Adipocyte (in vitro differentiated cells): ENCODE measurements at regions not wholly inside any gene's neighbourhood (a gene's known extent, or its start where the extent isn't known, plus 50 kb on each side); places are given as distances from the start of the nearest gene placed in this dataset.

Experiments used
- DNase-seq: peaks from one replicate; pipeline ENCODE4 v3.0.0-alpha.2; 2015; ENCODE audit warnings: low read depth
- H3K27me3 ChIP-seq: replicated peaks from 2 replicates; pipeline ENCODE4 v1.7.0; 2013; ENCODE audit warnings: mild to moderate bottlenecking, low read length, moderate library complexity; ENCODE audit not compliant: control insufficient read depth, insufficient read depth
- H3K36me3 ChIP-seq: 2 replicates; pipeline ENCODE4 v1.7.0; 2013; ENCODE audit warnings: low read length, mild to moderate bottlenecking, moderate library complexity; ENCODE audit not compliant: control insufficient read depth, insufficient read depth, severe bottlenecking
- H3K4me1 ChIP-seq: 2 replicates; pipeline ENCODE4 v1.7.0; 2013; ENCODE audit warnings: mild to moderate bottlenecking, low read length, moderate library complexity; ENCODE audit not compliant: control insufficient read depth, insufficient read depth
- H3K4me3 ChIP-seq: 2 replicates; pipeline ENCODE4 v1.7.0; 2013; ENCODE audit warnings: mild to moderate bottlenecking, low read length, moderate library complexity
- H3K9ac ChIP-seq: 2 replicates; pipeline ENCODE4 v1.7.0; 2013; ENCODE audit warnings: mild to moderate bottlenecking, low read length, moderate library complexity
- H3K9me3 ChIP-seq: 2 replicates; pipeline ENCODE4 v1.7.0; 2013; ENCODE audit warnings: mild to moderate bottlenecking, low read length, moderate library complexity; ENCODE audit not compliant: control insufficient read depth

DNA sequence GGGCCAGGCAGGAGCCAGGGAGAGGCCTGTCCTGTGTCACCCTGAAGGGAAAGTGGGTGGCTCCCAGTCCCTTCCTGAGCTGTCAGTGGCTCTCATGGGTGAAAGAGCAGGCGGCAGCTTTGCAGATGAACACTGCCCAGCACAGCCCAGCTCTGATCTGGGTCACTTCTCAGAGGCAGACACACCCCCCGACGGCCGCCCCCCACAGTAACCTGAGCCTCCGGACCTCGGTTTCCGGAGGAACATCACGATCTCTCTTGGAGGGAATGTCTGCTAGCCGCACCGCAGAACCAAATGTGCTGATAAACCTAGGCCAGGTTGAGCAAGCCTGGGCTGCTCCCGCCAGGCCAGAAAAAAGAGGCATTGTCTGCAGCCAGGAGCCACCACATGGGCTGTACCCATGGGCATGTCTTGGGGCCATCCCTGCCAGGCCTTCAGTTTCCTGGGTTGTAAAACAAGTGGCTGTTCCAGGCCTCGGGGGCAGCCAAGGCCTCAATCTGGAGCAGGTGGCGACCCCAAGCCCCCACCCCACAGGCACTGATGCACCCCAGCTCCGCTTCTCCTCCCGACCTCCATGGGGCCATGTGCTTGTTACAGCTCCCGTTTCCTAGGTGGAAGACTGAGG lies 57.6 kb downstream of the NCOR2 start:
- H3K9me3 ChIP-seq: no peaks in the 10 kb centered on the region
- peak; percentile 76 for DNase-seq
- H3K9ac ChIP-seq: peak overlapping the region; percentile 28
- no peaks in the 10 kb centered on the region for H3K36me3 ChIP-seq
- H3K4me3 ChIP-seq: no peak overlapping the region
- H3K4me1 ChIP-seq: peaks cover 53% of the 10 kb centered on the region
- H3K27me3 ChIP-seq: no peaks in the 10 kb centered on the region

DNA sequence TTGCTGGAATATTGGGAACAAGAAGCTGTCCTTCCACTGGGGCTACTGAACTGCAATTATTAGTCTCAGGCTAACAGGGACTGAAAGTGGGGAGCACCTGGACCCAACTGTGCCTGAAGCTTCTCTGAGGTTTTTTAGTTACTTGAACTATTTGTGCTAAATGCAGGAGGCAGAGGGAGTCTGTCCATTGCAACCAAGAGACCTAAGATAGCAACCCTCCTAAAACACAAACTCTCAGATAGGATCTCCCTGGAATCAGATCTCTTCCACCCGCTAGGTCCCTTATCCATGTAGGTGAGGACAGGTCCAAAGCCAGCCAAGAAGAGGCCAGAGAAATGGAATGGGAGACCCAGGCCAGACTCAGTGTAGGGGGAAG lies 58.1 kb downstream of the NCOR2 start:
- DNase-seq: no peak
- peaks cover 53% of the 10 kb centered on the region for H3K4me1 ChIP-seq
- no peak overlapping the region for H3K4me3 ChIP-seq
- H3K27me3 ChIP-seq: no peaks in the 10 kb centered on the region
- peak overlapping the region; percentile 28 for H3K9ac ChIP-seq
- H3K9me3 ChIP-seq: no peaks in the 10 kb centered on the region
- H3K36me3 ChIP-seq: no peaks in the 10 kb centered on the region

DNA sequence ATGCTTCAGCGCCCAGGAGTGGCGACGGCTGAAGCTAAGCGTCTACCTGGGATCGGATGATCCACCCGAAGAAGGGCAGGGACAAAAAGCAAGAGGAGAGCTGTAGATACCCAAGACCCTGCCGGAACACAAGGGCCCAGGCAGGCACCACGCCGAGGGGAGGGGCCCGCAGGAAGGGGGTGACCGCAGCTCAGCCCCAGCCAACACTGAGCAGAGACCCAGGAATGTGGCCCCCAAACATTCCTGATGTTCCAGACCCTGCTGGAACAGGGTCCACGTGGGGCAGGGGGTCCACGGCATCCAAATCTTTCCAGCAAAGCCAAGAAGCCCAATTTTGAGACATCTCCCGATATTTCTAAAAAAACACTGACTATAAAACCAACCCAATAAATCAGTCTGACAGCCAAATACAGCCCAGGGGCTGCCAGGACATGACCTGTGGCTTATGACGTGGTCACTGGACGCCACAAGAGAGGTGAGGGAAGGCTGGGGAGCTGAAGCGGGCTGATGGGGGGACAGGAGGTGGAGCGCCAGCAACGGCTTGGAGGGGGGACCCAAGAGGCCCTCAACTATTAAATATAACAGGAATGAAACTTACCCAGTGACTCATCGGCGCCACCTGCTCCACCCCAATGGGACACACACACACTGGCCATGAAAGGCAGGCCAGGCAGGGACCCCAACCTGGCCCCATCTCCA lies 58.9 kb downstream of the NCOR2 start:
- no peak for DNase-seq
- Histone ChIP-seq H3K9ac (peak overlapping the region; percentile 25), H3K36me3 (no peaks in the 10 kb centered on the region), H3K4me3 (no peak overlapping the region), H3K27me3 (no peaks in the 10 kb centered on the region), H3K9me3 (no peaks in the 10 kb centered on the region), H3K4me1 (peaks cover 52% of the 10 kb centered on the region)

DNA sequence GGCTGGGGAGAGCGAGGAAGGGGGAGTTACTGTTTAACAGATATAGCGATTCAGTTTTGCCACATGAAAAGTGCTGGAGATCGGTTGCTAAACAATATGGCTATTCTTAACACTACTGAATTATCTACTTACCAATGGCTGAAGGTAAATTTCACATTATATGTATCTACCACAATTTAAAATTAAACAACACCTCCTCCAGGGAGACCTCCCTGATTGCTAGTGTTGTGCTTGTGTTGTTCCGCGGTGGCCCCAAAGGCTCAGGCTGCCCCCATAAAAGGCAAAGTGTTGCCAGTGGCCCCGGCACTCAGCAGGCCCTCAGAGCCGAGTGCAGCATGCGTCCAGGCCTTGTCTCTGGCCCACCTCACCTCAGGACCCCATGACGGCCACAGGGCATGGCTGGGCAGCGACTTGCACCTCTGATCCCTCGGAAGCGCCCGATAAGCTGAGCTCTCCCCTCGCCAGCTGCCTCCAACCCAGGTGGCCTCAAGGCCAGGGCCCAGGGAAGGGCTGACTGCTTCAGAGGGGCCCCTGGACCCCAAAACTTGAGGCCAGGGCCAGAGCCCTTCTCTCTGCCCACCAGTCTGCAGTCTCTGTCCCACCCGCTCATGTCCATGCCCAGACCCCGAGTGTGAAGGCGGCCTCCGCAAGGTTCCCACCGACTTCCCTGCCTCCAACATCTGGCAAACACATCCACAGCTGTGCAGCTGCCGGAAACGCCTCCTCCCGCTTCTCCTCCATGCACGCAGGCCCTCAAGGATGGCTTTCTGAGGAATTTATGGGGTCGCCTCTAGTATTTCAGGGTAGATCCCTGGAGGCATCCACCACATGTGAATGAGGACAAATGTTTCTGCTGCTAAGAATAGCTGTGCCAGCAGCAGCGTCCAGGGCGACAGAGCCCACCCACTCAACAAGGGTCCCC lies 60.0 kb downstream of the NCOR2 start:
- H3K4me1 ChIP-seq: peaks cover 41% of the 10 kb centered on the region
- H3K36me3 ChIP-seq: no peaks in the 10 kb centered on the region
- no peaks in the 10 kb centered on the region for H3K9me3 ChIP-seq
- DNase-seq: peak; percentile 68
- peak overlapping the region; percentile 25 for H3K9ac ChIP-seq
- H3K27me3 ChIP-seq: no peaks in the 10 kb centered on the region
- no peak overlapping the region for H3K4me3 ChIP-seq

DNA sequence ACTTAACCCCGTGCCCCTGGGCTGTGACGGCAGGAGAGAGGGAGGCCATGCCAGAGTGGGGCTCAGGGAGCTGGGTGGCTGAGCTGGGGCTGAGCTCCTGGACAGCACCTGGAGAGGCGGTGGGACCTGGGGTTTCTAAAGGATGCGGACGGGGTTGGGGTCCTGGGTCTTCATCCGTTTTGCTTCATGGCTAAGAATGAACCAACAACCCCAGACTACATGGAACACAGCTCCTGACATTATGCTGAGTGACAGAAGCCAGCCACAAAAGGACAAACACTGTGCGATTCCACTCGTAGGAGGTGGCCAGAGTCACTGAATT lies 60.6 kb downstream of the NCOR2 start:
- no peak for DNase-seq
- H3K36me3 ChIP-seq: no peaks in the 10 kb centered on the region
- no peak overlapping the region for H3K4me3 ChIP-seq
- peaks cover 38% of the 10 kb centered on the region for H3K4me1 ChIP-seq
- H3K9me3 ChIP-seq: no peaks in the 10 kb centered on the region
- peak overlapping the region; percentile 40 for H3K9ac ChIP-seq
- no peaks in the 10 kb centered on the region for H3K27me3 ChIP-seq

DNA sequence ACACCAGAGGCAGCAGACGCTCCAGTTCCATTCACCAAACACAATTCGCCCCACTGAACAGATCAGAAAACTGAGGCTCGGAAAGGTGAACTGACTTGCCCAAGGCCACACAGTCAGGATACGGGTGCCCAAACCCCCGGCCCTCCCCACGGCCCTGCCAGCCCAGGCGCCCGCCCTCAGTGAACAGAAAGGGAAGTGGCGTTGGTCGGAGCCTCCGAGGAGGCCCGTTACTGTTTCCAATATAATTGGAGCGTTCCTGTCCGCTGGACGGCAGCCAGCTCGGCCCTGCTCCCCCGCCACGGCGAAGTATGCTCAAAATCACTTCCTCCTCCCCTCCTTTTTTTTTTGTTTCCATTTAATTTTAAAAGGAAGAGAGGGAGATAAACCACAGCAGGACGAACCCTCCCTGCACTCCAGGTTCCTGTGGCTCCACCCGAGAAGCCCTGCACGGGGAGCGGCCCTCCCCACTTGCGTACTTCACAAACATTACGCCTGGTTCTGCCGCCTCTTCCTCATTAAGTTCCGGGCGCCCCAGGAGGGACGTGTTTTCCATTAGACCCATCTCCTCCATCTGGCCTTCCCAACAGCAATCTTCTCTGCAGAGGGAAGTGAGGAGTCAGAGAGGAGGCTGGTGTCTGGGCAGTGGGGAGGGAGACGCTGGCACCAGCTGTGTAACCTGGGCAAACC lies 61.1 kb downstream of the NCOR2 start:
- Histone ChIP-seq H3K36me3 (no peaks in the 10 kb centered on the region), H3K9me3 (no peaks in the 10 kb centered on the region), H3K9ac (peak overlapping the region; percentile 40), H3K4me1 (peaks cover 38% of the 10 kb centered on the region), H3K4me3 (no peak overlapping the region), H3K27me3 (no peaks in the 10 kb centered on the region)
- peak; percentile 69 for DNase-seq

DNA sequence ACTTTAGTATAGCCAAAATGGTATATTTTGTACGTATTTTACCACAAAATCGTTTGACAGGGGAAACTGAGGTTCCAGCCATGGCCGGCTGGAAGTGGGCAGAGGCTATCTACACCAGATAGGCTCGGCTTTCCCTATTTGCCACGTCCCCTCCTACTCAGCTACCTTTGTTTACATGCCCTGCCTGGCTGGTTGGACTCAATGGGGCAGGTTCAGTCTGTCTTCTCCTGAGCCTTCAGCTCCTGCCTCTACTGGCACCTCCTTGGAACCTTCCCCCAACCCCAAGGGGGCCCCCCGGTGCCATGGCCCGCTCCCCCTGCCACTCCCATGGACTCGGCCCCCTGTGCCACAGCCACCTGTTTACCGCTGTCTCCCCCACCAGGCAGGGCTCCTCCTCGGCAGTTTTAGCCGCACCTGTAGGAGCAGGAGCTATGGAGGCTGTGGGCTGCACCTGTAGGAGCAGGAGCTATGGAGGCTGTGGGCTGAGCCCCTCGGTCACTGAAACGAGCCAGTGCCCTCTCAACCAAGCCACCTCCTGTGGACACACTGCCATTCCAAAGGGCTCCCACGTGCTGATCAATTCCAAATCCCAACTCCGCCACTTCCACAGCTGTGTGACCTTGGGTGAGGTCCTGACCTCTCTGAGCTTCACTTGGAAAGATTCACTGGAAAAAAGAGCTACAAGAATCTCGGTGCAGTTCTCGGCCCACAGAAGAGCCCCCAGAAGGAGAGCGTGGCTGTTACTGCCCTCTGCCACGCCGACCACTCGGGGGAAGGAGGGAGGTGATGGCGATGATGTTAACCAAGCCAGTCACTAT lies 62.2 kb downstream of the NCOR2 start:
- Histone ChIP-seq H3K4me3 (no peak overlapping the region), H3K4me1 (peaks cover 41% of the 10 kb centered on the region), H3K9ac (no peak overlapping the region)

DNA sequence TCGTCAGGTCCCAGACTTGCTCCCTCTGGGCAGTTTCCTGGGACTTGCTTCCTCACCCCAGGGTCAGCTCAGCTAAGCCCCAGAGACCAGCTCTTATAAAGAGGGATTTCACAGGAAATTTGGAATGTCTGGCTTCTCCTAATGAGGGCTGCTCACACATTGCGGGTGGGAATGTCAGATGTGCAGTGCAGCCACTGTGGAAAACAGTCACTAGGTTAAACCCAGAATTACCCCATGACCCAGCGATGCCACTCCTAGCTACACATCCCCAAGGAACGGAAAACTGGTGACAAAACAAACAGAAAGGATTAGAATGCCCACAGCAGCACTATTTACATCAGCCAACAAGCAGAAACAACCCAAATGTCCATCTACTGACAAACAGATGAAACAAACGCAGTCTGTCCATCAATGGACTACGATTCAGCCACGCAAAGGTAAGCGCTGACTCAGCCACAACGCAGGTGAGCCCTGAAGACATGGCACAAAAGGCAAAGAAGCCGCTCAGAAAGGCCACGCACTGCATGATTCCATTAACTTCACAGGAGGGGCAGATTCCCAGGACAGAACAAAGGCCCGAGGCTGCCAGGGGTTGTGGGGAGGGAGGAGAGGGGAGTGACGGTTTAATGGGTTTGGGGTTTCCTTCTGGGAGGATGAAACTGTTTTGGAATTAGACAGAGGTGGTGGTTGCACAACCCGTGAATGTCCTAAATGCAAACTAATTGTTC lies 63.0 kb downstream of the NCOR2 start:
- H3K9ac ChIP-seq: no peak overlapping the region
- H3K36me3 ChIP-seq: no peaks in the 10 kb centered on the region
- no peak for DNase-seq
- H3K4me3 ChIP-seq: no peak overlapping the region
- H3K27me3 ChIP-seq: no peaks in the 10 kb centered on the region
- H3K9me3 ChIP-seq: no peaks in the 10 kb centered on the region
- H3K4me1 ChIP-seq: peaks cover 37% of the 10 kb centered on the region

More for the DNA sequence above, 62.2 kb downstream of the NCOR2 start:
- Histone ChIP-seq H3K27me3 (no peaks in the 10 kb centered on the region), H3K9me3 (no peaks in the 10 kb centered on the region), H3K36me3 (no peaks in the 10 kb centered on the region)
- DNase-seq: no peak

DNA sequence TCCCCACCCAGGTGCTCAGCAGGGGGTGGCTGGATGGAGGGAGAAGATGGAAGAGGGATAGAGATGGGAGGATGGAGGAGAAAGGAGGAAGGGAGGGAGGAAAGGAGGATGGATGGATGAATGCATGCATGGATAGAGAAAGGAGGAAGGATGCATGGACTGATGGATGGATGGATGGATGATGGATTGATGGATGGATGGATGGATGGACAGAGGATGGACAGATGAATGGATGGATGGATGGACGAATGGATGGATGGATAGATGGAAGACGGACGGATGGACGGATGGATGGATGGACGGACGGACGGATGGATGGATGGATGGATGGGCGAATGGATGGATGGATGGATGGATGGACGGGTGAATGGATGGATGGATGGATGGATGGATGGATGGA lies 64.1 kb downstream of the NCOR2 start:
- Histone ChIP-seq H3K4me1 (peaks cover 35% of the 10 kb centered on the region), H3K36me3 (no peaks in the 10 kb centered on the region), H3K9ac (no peak overlapping the region), H3K27me3 (no peaks in the 10 kb centered on the region), H3K9me3 (no peaks in the 10 kb centered on the region), H3K4me3 (no peak overlapping the region)
- no peak for DNase-seq

DNA sequence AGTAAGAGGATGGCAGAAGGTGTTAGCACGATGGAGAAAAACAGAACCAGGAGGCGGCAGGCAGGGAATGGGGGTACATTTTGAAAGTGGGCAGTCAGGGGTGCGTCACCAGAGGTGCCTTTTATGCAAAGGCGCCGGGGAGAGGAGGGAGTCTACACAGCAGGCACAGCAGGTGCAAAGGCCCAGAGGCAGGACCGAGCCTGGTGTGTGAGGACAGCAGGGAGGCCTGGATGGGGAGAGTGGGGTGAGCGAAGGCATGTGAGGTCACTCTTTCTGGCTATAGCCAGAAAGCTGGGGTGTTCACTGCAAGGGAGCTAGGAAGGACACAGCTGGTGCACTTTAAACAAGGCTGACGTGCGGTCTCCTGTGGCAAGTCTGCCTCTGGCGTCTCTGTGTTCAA lies 65.0 kb downstream of the NCOR2 start:
- H3K27me3 ChIP-seq: no peaks in the 10 kb centered on the region
- DNase-seq: no peak
- H3K4me1 ChIP-seq: peaks cover 35% of the 10 kb centered on the region
- H3K9me3 ChIP-seq: no peaks in the 10 kb centered on the region
- H3K4me3 ChIP-seq: no peak overlapping the region
- no peaks in the 10 kb centered on the region for H3K36me3 ChIP-seq
- no peak overlapping the region for H3K9ac ChIP-seq
